ENCODE measurements at regions not wholly inside any gene's neighbourhood (a gene's known extent, or its start where the extent isn't known, plus 50 kb on each side); places are given as distances from the start of the nearest gene placed in this dataset.

- no peak for TF ChIP-seq CTCF (IDR thresholded peaks at IDR 0.05)
- TF ChIP-seq POLR2A (IDR thresholded peaks at IDR 0.05), result no peak
- no peak for TF ChIP-seq POLR2AphosphoS5 (IDR thresholded peaks at IDR 0.05)
Measured at GRCh38 chr5:5071554-5071953, 68.6 kb upstream of the ADAMTS16 start.

All from prostate gland (tissue), 2 donors.